Heart left ventricle (tissue), 16 donors: ENCODE measurements at regions not wholly inside any gene's neighbourhood (a gene's known extent, or its start where the extent isn't known, plus 50 kb on each side); places are given as distances from the start of the nearest gene placed in this dataset.

Source experiments
- ATAC-seq, 4 donors: fragments of 200-7000 bp; cut with Tn5 transposase; one replicate each; pipeline ENCODE4 v1.9.1; 2020 to 2022; ENCODE audit warnings: moderate library complexity in 4 of 4, mild to moderate bottlenecking in 3 of 4, moderate number of reproducible peaks in 1 of 4
- DNase-seq, 5 donors: peaks; one replicate each; pipeline ENCODE4 v3.0.0-alpha.2; 2020
- H3K27ac ChIP-seq, 12 donors: fragments of 200-600 bp; sonication (generic) in 4 of 12; one replicate each; pipeline versions ENCODE4 v1.5.0 to v1.8.0; 2016 to 2022; ENCODE audit warnings: mild to moderate bottlenecking in 2 of 12
- H3K27me3 ChIP-seq, 9 donors: fragments of 200-600 bp; sonication (generic) in 2 of 9; one replicate each; pipeline versions ENCODE4 v1.5.1 to v1.8.0; 2016 to 2022; ENCODE audit warnings: mild to moderate bottlenecking in 3 of 9
- H3K36me3 ChIP-seq, 9 donors: fragments of 200-600 bp; sonication (generic) in 2 of 9; one replicate each; pipeline versions ENCODE4 v1.5.0 to v1.8.0; 2018 to 2022; ENCODE audit warnings: mild to moderate bottlenecking in 2 of 9
- H3K4me1 ChIP-seq, 12 donors: fragments of 200-600 bp; sonication (generic) in 4 of 12; one replicate each; pipeline versions ENCODE4 v1.5.0 to v1.8.0; 2016 to 2022; ENCODE audit warnings: mild to moderate bottlenecking in 3 of 12
- H3K4me3 ChIP-seq, 12 donors: fragments of 200-600 bp; sonication (generic) in 4 of 12; one replicate each; pipeline versions ENCODE4 v1.5.0 to v1.8.0; 2017 to 2022; ENCODE audit warnings: mild to moderate bottlenecking in 9 of 12, moderate library complexity in 4 of 12
- H3K9me3 ChIP-seq, 12 donors: fragments of 200-600 bp; sonication (generic) in 4 of 12; one replicate each; pipeline versions ENCODE4 v1.5.0 to v1.8.0; 2016 to 2022; ENCODE audit warnings: mild to moderate bottlenecking in 1 of 12
- CTCF ChIP-seq, 12 donors: fragments of 200-600 bp; sonication (generic) in 4 of 12; IDR thresholded peaks; one replicate each; pipeline versions ENCODE4 v1.5.0 to v1.8.0; 2018 to 2022; ENCODE audit warnings: antibody characterized with exemption in 12 of 12, mild to moderate bottlenecking in 5 of 12
- POLR2A ChIP-seq, 2 donors: fragments of 450-650 bp; IDR thresholded peaks; one replicate each; pipeline ENCODE4 v1.6.1; 2017; ENCODE audit warnings: antibody characterized with exemption in 2 of 2, mild to moderate bottlenecking in 2 of 2, moderate library complexity in 2 of 2
- WGBS, 4 donors: extraction: QIAGEN DNeasy Blood & Tissue Kit in 2 of 4; methylation state at CpG; one replicate each; pipeline versions ENCODE4 v1.1.5 to v1.1.7; 2013 to 2018; 5-methylcytosine and 5-hydroxymethylcytosine counted together
- intact Hi-C, 10 donors: fragments of 100-400 bp; cut with DNase I; formaldehyde crosslinking; loops; one replicate each; pipeline versions ENCODE4 v1.11.1 to v1.14.2; 2022
- donor health status: ischemic (EF 13 %, LVEDD 7.1; RV severe dilation, severe dysfunction).
- donor health status: healthy with polysubstance abuse.
- donor health status: DM: no; HTN: yes; CAD: no.
- donor health status: DM: no; HTN: no; CAD: no.
- donor health status: ischemic (EF 25% LVEDD 6.9; RV normal size, moderate dysfunction).
- donor health status: ischemic (EF 25% LVEDD 5.7; RV mildly dilated, moderate dysfunction).
- donor health status: healthy.
- donor health status: DM: yes; HTN: yes; CAD: no.
- donor health status: ischemic (EF 35%, LVEDD 5.7; RV mildly dilated, moderate dysfunction).
- donor health status: nonischemic (EF 11% LVEDD 7.7; RV severe dilation, severe dysfunction).
- donor health status: DM: yes; HTN: yes; CAD: no.
- donor health status: PGD.
- donor health status: ischemic (EF 29% LVEDD 5.4; RV normal size, mild dysfunction).
- donor health status: nonischemic (EF 23%, LVEDD 6.1; RV moderate dilation, normal function).

- intact Hi-C loops = loop anchor here in 9 of 10 donors (1.0 to 10.0 kb wide), 21 partner anchors 40 to 1468 kb away; partner anchors contain the start of gene KLF6 (in 3 of the 9)
- H3K9me3 ChIP-seq = no peaks in the 10 kb centered on the region
- H3K4me1 ChIP-seq = peaks cover 10 to 44% (median 34%) of the 10 kb centered on the region in 12 donors
- peak overlapping the region; percentile 88 to 99 (median 92) for H3K27ac ChIP-seq
- no peaks in the 10 kb centered on the region for H3K36me3 ChIP-seq
- ATAC-seq = peak; percentile 1 to 54 (median 38)
- H3K27me3 ChIP-seq = no peaks in the 10 kb centered on the region
- peak in 3 of 5 donors; percentile 16 to 45 (median 21) for DNase-seq
- H3K4me3 ChIP-seq = peak overlapping the region in 6 of 12 donors; percentile 3 to 27 (median 12)
- WGBS, 4 donors = 35 to 41% (median 41%) methylated on average over 9 of the region's 9 CpGs
- TF ChIP-seq POLR2A (IDR thresholded peaks at IDR 0.05) = no peak
- TF ChIP-seq CTCF (IDR thresholded peaks at IDR 0.05) = no peak
These were observed 163.3 kb upstream of the AKR1E2 start for GRCh38 chr10:4662576-4663161.

GRCh38 chr10:4661511-4662255, 164.3 kb upstream of the AKR1E2 start:
- Histone ChIP-seq H3K4me3 (peak overlapping the region in 7 of 12 donors; percentile 2 to 38 (median 24)), H3K9me3 (no peaks in the 10 kb centered on the region), H3K4me1 (peaks cover 10 to 45% (median 37%) of the 10 kb centered on the region in 12 donors), H3K27me3 (no peaks in the 10 kb centered on the region), H3K27ac (peak overlapping the region; percentile 88 to 99 (median 92)), H3K36me3 (no peaks in the 10 kb centered on the region)
- TF ChIP-seq CTCF (IDR thresholded peaks at IDR 0.05) (no peak), POLR2A (IDR thresholded peaks at IDR 0.05) (peak in 1 of 2 donors; percentile 35)
- DNase-seq (peak; percentile 83 to 92 (median 84)), ATAC-seq (peak; percentile 77 to 92 (median 84))
- intact Hi-C loops = loop anchor here in 9 of 10 donors (1.0 to 10.0 kb wide), 21 partner anchors 41 to 1467 kb away; partner anchors contain the start of gene KLF6 (in 3 of the 9)
- WGBS, 4 donors = 42 to 52% (median 44%) methylated on average over 15 to 16 of the region's 16 CpGs

- TF ChIP-seq POLR2A (IDR thresholded peaks at IDR 0.05) = no peak
- TF ChIP-seq CTCF (IDR thresholded peaks at IDR 0.05) = no peak
- no peaks in the 10 kb centered on the region for H3K36me3 ChIP-seq
- ATAC-seq = no peak
- H3K27me3 ChIP-seq = no peaks in the 10 kb centered on the region
- H3K4me1 ChIP-seq = peaks cover 0 to 40% (median 28%) of the 10 kb centered on the region in 12 donors
- DNase-seq = no peak
- no peak overlapping the region for H3K4me3 ChIP-seq
- no peak overlapping the region for H3K27ac ChIP-seq
- intact Hi-C loops = loop anchor here (5.0 to 10.0 kb wide), 16 partner anchors 144 to 1464 kb away; partner anchors contain the start of gene KLF6 (in 2 of the 10)
- 89 to 95% (median 91%) methylated on average over 8 of the region's 8 CpGs for WGBS, 4 donors
- H3K9me3 ChIP-seq = no peaks in the 10 kb centered on the region
These were observed 167.2 kb upstream of the AKR1E2 start for GRCh38 chr10:4658777-4659176.
